CD14-positive monocyte (primary cell): ENCODE measurements at regions not wholly inside any gene's neighbourhood (a gene's known extent, or its start where the extent isn't known, plus 50 kb on each side); places are given as distances from the start of the nearest gene placed in this dataset.

Experiments used
- DNase-seq, 3 donors: peaks; one replicate each; pipeline ENCODE4 v3.0.0-alpha.2; 2011 to 2022
- H2AFZ ChIP-seq: 2 replicates; pipeline ENCODE4 v1.6.0; 2012; ENCODE audit warnings: mild to moderate bottlenecking, low read depth, low read length, inconsistent platforms; ENCODE audit not compliant: insufficient read depth, poor library complexity, severe bottlenecking
- H3K27ac ChIP-seq, 2 donors: 1 replicate in 1 of 2; 2 replicates in 1 of 2; pipeline ENCODE4 v1.5.1; 2012 to 2013; ENCODE audit warnings: low read length in 2 of 2, control low read depth in 1 of 2, inconsistent platforms in 1 of 2, low read depth in 1 of 2, mild to moderate bottlenecking in 1 of 2
- H3K27me3 ChIP-seq, 2 donors: one replicate each; pipeline versions ENCODE4 v1.6.0 to v1.6.1; 2011 to 2013; ENCODE audit warnings: low read length in 2 of 2; ENCODE audit not compliant: control insufficient read depth in 2 of 2, insufficient read depth in 2 of 2
- H3K36me3 ChIP-seq, 2 donors: replicated peaks in 1 of 2; 1 replicate in 1 of 2; 2 replicates in 1 of 2; pipeline versions ENCODE4 v1.5.1 to v1.6.1; 2012 to 2013; ENCODE audit warnings: low read length in 2 of 2, control low read depth in 1 of 2, inconsistent platforms in 1 of 2, mild to moderate bottlenecking in 1 of 2; ENCODE audit not compliant: insufficient read depth in 2 of 2, control insufficient read depth in 1 of 2
- H3K4me1 ChIP-seq, 2 donors: 1 replicate in 1 of 2; 2 replicates in 1 of 2; pipeline versions ENCODE4 v1.5.1 to v1.6.1; 2012 to 2013; ENCODE audit warnings: low read length in 2 of 2, control low read depth in 1 of 2, inconsistent platforms in 1 of 2, mild to moderate bottlenecking in 1 of 2, moderate library complexity in 1 of 2; ENCODE audit not compliant: insufficient read depth in 2 of 2, control insufficient read depth in 1 of 2
- H3K4me2 ChIP-seq: replicated peaks from 2 replicates; pipeline ENCODE3; 2012; ENCODE audit warnings: low read length, moderate library complexity, mild to moderate bottlenecking; ENCODE audit not compliant: poor library complexity, severe bottlenecking; ENCODE audit errors: extremely low read depth
- H3K4me3 ChIP-seq, 3 experiments: fragments of 200-600 bp in 1 of 3; sonication (generic) in 1 of 3; replicated peaks in 1 of 3; 1 replicate in 2 of 3; 2 replicates in 1 of 3; pipeline ENCODE4 v1.5.1; 2011 to 2013; ENCODE audit warnings: low read length in 3 of 3, mild to moderate bottlenecking in 3 of 3, control low read depth in 2 of 3, low read depth in 2 of 3, inconsistent platforms in 1 of 3, moderate library complexity in 1 of 3
- H3K79me2 ChIP-seq: 2 replicates; pipeline ENCODE4 v1.6.0; 2012; ENCODE audit warnings: mild to moderate bottlenecking, control low read depth, inconsistent platforms, low read length, moderate library complexity; ENCODE audit not compliant: insufficient read depth
- H3K9ac ChIP-seq: 2 replicates; pipeline ENCODE4 v1.6.0; 2017; ENCODE audit warnings: low read length, mild to moderate bottlenecking; ENCODE audit not compliant: insufficient read depth, poor library complexity, severe bottlenecking
- H3K9me3 ChIP-seq, 2 donors: replicated peaks in 1 of 2; 1 replicate in 1 of 2; 2 replicates in 1 of 2; pipeline versions ENCODE4 v1.5.1 to v1.6.1; 2012 to 2013; ENCODE audit warnings: low read length in 2 of 2, control low read depth in 1 of 2; ENCODE audit not compliant: control insufficient read depth in 1 of 2, insufficient read depth in 1 of 2
- H4K20me1 ChIP-seq: 2 replicates; pipeline ENCODE4 v1.6.0; 2012; ENCODE audit warnings: mild to moderate bottlenecking, low read length, control low read depth, moderate library complexity; ENCODE audit not compliant: insufficient read depth
- H3K27ac Mint-ChIP-seq, 7 donors: one replicate each; pipeline ENCODE4 v1.8.0; 2020; ENCODE audit warnings: mild to moderate bottlenecking in 7 of 7, mixed read lengths in 7 of 7, moderate library complexity in 6 of 7, inconsistent platforms in 2 of 7
- H3K27me3 Mint-ChIP-seq, 3 donors: one replicate each; pipeline ENCODE4 v1.8.0; 2021 to 2022; ENCODE audit warnings: low read depth in 3 of 3, mild to moderate bottlenecking in 3 of 3, mixed read lengths in 3 of 3, moderate library complexity in 3 of 3, inconsistent platforms in 1 of 3
- H3K36me3 Mint-ChIP-seq, 2 donors: one replicate each; pipeline ENCODE4 v1.8.0; 2020; ENCODE audit warnings: mixed read lengths in 2 of 2, inconsistent platforms in 1 of 2, mild to moderate bottlenecking in 1 of 2
- H3K4me1 Mint-ChIP-seq: one replicate; pipeline ENCODE4 v1.8.0; 2020; ENCODE audit warnings: mild to moderate bottlenecking, mixed read lengths
- H3K4me3 Mint-ChIP-seq, 2 donors: one replicate each; pipeline ENCODE4 v1.8.0; 2020; ENCODE audit warnings: mild to moderate bottlenecking in 2 of 2, mixed read lengths in 2 of 2, moderate library complexity in 1 of 2
- H3K9me3 Mint-ChIP-seq, 7 donors: one replicate each; pipeline ENCODE4 v1.8.0; 2020 to 2022; ENCODE audit warnings: mixed read lengths in 7 of 7, mild to moderate bottlenecking in 6 of 7, moderate library complexity in 6 of 7, inconsistent platforms in 2 of 7
- CTCF ChIP-seq: fragments of 200-600 bp; IDR thresholded peaks from one replicate; pipeline ENCODE4 v1.8.0; 2022; ENCODE audit warnings: antibody characterized with exemption, mild to moderate bottlenecking
- WGBS: methylation state at CpG from one replicate; pipeline ENCODE4 v1.1.5; 2013; ENCODE audit warnings: missing lambda C conversion rate; ENCODE audit not compliant: insufficient coverage; 5-methylcytosine and 5-hydroxymethylcytosine counted together
- intact Hi-C, 2 donors: fragments of 100-400 bp; cut with micrococcal nuclease; formaldehyde crosslinking; loops; one replicate each; pipeline versions ENCODE4 v1.15.0 to v1.15.1; 2023

GRCh38 chr5:67427850-67428298 lies 231.3 kb upstream of the CD180 start:
- Mint-ChIP-seq H3K9me3 (peaks cover 0 to 13% (median 4%) of the 10 kb centered on the region in 7 donors), H3K4me1 (no peaks in the 10 kb centered on the region), H3K4me3 (no peak overlapping the region), H3K36me3 (no peaks in the 10 kb centered on the region), H3K27ac (no peak overlapping the region), H3K27me3 (no peaks in the 10 kb centered on the region)
- intact Hi-C loops, result no loop called here
- H3K4me2 ChIP-seq, result no peak overlapping the region
- no peak overlapping the region for H3K4me3 ChIP-seq
- no peak for DNase-seq
- no peak overlapping the region for H2AFZ ChIP-seq
- no peaks in the 10 kb centered on the region for H3K36me3 ChIP-seq
- TF ChIP-seq CTCF, result no peak
- no peaks in the 10 kb centered on the region for H3K9me3 ChIP-seq
- no peaks in the 10 kb centered on the region for H3K27me3 ChIP-seq
- no peaks in the 10 kb centered on the region for H3K4me1 ChIP-seq
- H3K27ac ChIP-seq, result no peak overlapping the region
- WGBS, result 98% methylated on average over 4 of the region's 4 CpGs
- no peaks in the 10 kb centered on the region for H4K20me1 ChIP-seq
- H3K9ac ChIP-seq, result no peak overlapping the region
- H3K79me2 ChIP-seq, result no peaks in the 10 kb centered on the region

GRCh38 chr5:67426961-67427849 lies 230.6 kb upstream of the CD180 start:
- no peak overlapping the region for H3K9ac ChIP-seq
- H3K4me1 Mint-ChIP-seq, result no peaks in the 10 kb centered on the region
- H3K27me3 ChIP-seq, result no peaks in the 10 kb centered on the region
- no peaks in the 10 kb centered on the region for H3K4me1 ChIP-seq
- H3K79me2 ChIP-seq, result no peaks in the 10 kb centered on the region
- TF ChIP-seq CTCF, result no peak
- no peaks in the 10 kb centered on the region for H4K20me1 ChIP-seq
- no peak overlapping the region for H2AFZ ChIP-seq
- intact Hi-C loops, result no loop called here
- WGBS, result 100% methylated on average over 1 of the region's 2 CpGs
- H3K9me3 ChIP-seq, result no peaks in the 10 kb centered on the region
- no peaks in the 10 kb centered on the region for H3K36me3 Mint-ChIP-seq
- H3K27me3 Mint-ChIP-seq, result no peaks in the 10 kb centered on the region
- peaks cover 2 to 12% (median 4%) of the 10 kb centered on the region in 7 donors for H3K9me3 Mint-ChIP-seq
- no peak overlapping the region for H3K27ac Mint-ChIP-seq
- no peak overlapping the region for H3K4me3 Mint-ChIP-seq
- H3K36me3 ChIP-seq, result no peaks in the 10 kb centered on the region
- DNase-seq, result no peak
- no peak overlapping the region for H3K27ac ChIP-seq
- no peak overlapping the region for H3K4me3 ChIP-seq
- H3K4me2 ChIP-seq, result no peak overlapping the region
